ENCODE measurements at regions not wholly inside any gene's neighbourhood (a gene's known extent, or its start where the extent isn't known, plus 50 kb on each side); places are given as distances from the start of the nearest gene placed in this dataset.

DNA sequence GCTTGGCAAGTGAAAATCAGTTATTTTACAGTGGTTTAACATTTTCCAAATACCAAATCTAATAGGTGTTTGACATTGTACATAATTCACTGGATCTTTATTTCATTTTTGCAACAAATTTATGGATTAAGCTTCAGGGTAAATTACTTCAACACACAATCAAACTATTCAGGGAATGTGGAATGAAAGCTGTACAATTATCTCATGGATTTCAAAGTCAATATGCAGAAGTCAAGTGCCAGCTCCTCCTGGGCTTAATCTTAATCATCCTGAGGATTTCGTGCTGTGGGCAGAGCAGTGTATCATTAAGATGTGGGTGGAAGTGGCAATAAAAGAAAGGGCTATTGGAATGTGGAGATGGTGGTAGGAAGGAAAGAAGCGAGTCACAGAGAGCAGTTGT lies 548.8 kb downstream of the COL12A1 start:
- no peak for DNase-seq (ENCODE audit: low spot score)
- Mint-ChIP-seq H3K27me3 (ENCODE audit: unreplicated experiment) (no peaks in the 10 kb centered on the region), H3K4me3 (ENCODE audit: unreplicated experiment) (no peak overlapping the region), H3K27ac (ENCODE audit: unreplicated experiment) (no peak overlapping the region), H3K36me3 (ENCODE audit: low read depth, unreplicated experiment) (no peaks in the 10 kb centered on the region), H3K9me3 (ENCODE audit: unreplicated experiment) (peaks cover 5% of the 10 kb centered on the region), H3K4me1 (ENCODE audit: unreplicated experiment) (no peaks in the 10 kb centered on the region)
- TF ChIP-seq, protein P1, sequence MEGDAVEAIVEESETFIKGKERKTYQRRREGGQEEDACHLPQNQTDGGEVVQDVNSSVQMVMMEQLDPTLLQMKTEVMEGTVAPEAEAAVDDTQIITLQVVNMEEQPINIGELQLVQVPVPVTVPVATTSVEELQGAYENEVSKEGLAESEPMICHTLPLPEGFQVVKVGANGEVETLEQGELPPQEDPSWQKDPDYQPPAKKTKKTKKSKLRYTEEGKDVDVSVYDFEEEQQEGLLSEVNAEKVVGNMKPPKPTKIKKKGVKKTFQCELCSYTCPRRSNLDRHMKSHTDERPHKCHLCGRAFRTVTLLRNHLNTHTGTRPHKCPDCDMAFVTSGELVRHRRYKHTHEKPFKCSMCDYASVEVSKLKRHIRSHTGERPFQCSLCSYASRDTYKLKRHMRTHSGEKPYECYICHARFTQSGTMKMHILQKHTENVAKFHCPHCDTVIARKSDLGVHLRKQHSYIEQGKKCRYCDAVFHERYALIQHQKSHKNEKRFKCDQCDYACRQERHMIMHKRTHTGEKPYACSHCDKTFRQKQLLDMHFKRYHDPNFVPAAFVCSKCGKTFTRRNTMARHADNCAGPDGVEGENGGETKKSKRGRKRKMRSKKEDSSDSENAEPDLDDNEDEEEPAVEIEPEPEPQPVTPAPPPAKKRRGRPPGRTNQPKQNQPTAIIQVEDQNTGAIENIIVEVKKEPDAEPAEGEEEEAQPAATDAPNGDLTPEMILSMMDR (IDR thresholded peaks at IDR 0.05; ENCODE audit: unreplicated experiment) = no peak

DNA sequence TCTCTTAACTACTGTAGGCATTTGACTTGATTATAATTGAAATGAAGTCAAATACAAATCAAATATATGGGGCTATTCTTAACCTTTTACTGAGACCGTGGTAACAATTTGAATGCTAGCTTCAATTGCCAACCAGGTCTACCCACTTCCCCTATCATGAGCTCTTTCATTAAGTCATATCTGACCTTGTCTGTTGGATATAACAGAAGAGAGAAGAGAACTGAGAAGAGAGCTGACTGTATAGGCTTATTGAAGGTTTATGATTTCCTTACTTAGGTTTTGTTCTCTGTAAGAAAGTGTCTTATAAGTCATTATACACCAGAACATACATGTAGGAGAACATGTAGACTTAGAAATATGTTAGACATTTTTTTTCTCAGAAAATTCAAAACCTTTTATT lies 549.4 kb downstream of the COL12A1 start:
- Mint-ChIP-seq H3K27ac (ENCODE audit: unreplicated experiment) (no peak overlapping the region), H3K4me1 (ENCODE audit: unreplicated experiment) (no peaks in the 10 kb centered on the region), H3K4me3 (ENCODE audit: unreplicated experiment) (no peak overlapping the region), H3K36me3 (ENCODE audit: low read depth, unreplicated experiment) (no peaks in the 10 kb centered on the region), H3K27me3 (ENCODE audit: unreplicated experiment) (no peaks in the 10 kb centered on the region), H3K9me3 (ENCODE audit: unreplicated experiment) (peaks cover 5% of the 10 kb centered on the region)
- no peak for DNase-seq (ENCODE audit: low spot score)
- TF ChIP-seq, protein P1 (IDR thresholded peaks at IDR 0.05; ENCODE audit: unreplicated experiment) = no peak

DNA sequence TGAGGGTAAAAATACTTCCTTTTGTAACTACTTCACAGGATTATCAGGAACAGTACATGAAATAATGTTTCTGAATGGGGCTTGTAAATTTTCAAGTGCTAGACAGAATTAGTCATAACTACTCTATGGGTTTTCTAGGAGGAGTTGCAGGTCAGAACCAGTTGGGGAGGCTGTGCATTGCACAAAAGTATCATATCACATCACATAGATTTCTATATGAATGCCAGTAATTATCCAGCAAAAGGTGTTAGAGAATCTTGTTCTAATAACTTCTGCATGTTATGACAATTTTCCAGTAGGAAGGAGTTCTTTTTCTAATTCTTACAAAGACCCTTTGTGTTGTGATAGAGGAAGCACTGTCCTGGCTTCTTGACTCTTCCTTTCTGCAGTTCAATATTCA lies 551.6 kb downstream of the COL12A1 start:
- no peaks in the 10 kb centered on the region for H3K4me1 Mint-ChIP-seq (ENCODE audit: unreplicated experiment)
- TF ChIP-seq, protein P1 (IDR thresholded peaks at IDR 0.05; ENCODE audit: unreplicated experiment) = no peak
- H3K4me3 Mint-ChIP-seq (ENCODE audit: unreplicated experiment) = no peak overlapping the region
- H3K36me3 Mint-ChIP-seq (ENCODE audit: low read depth, unreplicated experiment) = no peaks in the 10 kb centered on the region
- no peak for DNase-seq (ENCODE audit: low spot score)
- no peaks in the 10 kb centered on the region for H3K27me3 Mint-ChIP-seq (ENCODE audit: unreplicated experiment)
- H3K9me3 Mint-ChIP-seq (ENCODE audit: unreplicated experiment) = no peaks in the 10 kb centered on the region
- no peak overlapping the region for H3K27ac Mint-ChIP-seq (ENCODE audit: unreplicated experiment)

DNA sequence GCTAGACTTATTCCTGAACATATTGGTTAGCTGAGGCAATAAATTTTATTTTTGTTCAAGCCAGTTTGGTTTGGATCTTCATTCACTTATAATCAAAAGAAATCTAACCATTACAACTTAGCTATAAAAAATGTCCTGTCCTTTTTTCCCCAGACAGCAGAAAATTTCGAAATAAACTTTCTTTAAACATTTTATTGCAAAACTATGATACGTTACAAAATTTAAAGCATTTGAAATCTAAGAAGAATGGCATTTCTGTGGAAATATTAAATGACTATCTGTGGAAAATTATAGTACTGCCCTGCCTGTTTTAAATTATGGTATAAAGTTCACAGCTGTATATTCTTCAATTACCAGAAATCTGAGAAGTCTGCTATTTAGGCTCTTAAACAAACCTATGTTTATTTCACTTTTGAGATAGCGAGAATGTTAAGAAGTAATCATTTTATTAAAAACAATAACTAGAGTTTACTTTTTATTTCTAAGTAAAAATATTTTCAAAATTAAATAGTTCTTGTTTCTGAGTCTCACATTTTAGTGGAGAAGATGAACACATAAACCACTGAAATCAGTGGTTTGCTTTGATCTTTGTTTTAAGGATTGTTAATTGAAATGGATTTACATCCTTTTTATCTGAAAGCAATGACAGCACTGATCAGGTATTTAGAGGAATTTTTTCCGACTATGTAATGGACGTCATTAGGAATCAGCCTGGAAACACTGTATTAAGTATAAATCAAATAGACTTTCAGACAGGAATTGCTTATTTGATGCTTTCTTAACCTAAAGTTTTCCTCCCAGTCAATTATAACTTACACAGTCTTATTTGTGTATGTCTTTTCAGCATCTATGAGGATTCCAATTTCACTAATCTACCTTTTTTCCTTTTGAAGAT lies 553.7 kb downstream of the COL12A1 start:
- Mint-ChIP-seq H3K4me3 (ENCODE audit: unreplicated experiment) (no peak overlapping the region), H3K9me3 (ENCODE audit: unreplicated experiment) (no peaks in the 10 kb centered on the region), H3K27me3 (ENCODE audit: unreplicated experiment) (no peaks in the 10 kb centered on the region), H3K27ac (ENCODE audit: unreplicated experiment) (no peak overlapping the region), H3K36me3 (ENCODE audit: low read depth, unreplicated experiment) (no peaks in the 10 kb centered on the region), H3K4me1 (ENCODE audit: unreplicated experiment) (no peaks in the 10 kb centered on the region)
- TF ChIP-seq, protein P1 (IDR thresholded peaks at IDR 0.05; ENCODE audit: unreplicated experiment) = no peak
- DNase-seq (ENCODE audit: low spot score) = no peak

DNA sequence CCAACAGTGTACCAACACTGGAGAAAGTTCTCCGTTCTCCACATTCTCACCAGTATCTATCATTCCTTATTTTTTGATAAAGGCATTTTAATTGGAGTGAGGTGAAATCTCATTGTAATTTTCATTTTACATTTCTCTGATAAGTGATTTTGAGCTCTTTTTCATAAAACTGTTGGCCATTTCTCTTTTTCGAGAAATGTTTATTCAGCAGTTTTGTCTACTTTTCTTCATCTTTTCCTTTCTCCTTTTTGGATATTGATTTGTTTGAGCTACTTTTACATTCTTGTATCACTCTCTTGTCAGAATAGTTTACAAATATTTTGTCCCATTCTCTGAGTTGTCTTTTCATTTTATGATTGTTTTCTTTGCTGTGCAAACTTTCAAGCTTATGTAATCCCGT lies 555.2 kb downstream of the COL12A1 start:
- DNase-seq (ENCODE audit: low spot score) = no peak
- TF ChIP-seq, protein P1 (IDR thresholded peaks at IDR 0.05; ENCODE audit: unreplicated experiment) = no peak
- H3K4me1 Mint-ChIP-seq (ENCODE audit: unreplicated experiment) = no peaks in the 10 kb centered on the region
- no peaks in the 10 kb centered on the region for H3K36me3 Mint-ChIP-seq (ENCODE audit: low read depth, unreplicated experiment)
- H3K27ac Mint-ChIP-seq (ENCODE audit: unreplicated experiment) = no peak overlapping the region
- H3K27me3 Mint-ChIP-seq (ENCODE audit: unreplicated experiment) = peaks cover 1% of the 10 kb centered on the region
- no peak overlapping the region for H3K4me3 Mint-ChIP-seq (ENCODE audit: unreplicated experiment)
- H3K9me3 Mint-ChIP-seq (ENCODE audit: unreplicated experiment) = no peaks in the 10 kb centered on the region

Data from endothelial cell (in vitro differentiated cells).